ENCODE measurements at regions not wholly inside any gene's neighbourhood (a gene's known extent, or its start where the extent isn't known, plus 50 kb on each side); places are given as distances from the start of the nearest gene placed in this dataset.
"Not testable (repeated sequence)": the region's sequence is repeated elsewhere in the genome, so short reads cannot be mapped to it uniquely, and the experiment has no call there.

DNA sequence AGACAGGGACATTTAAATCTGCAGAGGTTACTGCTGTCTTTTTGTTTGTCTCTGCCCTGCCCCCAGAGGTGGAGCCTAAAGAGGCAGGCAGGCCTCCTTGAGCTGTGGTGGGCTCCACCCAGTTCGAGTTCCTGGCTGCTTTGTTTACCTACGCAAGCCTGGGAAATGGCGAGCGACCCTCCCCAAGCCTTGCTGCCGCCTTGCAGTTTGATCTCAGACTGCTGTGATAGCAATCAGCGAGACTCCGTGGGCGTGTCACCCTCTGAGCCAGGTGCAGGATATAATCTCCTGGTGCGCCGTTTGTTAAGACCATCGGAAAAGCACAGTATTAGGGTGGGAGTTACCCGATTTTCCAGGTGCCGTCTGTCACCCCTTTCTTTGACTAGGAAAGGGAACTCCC, 93.3 kb downstream of the ANKRD30BL start:
- not testable (repeated sequence) for TF ChIP-seq EZH2 (IDR thresholded peaks at IDR 0.05; ENCODE audit: borderline replicate concordance, insufficient read depth, low read depth, low read length, poor library complexity, severe bottlenecking)
- TF ChIP-seq, protein P1, sequence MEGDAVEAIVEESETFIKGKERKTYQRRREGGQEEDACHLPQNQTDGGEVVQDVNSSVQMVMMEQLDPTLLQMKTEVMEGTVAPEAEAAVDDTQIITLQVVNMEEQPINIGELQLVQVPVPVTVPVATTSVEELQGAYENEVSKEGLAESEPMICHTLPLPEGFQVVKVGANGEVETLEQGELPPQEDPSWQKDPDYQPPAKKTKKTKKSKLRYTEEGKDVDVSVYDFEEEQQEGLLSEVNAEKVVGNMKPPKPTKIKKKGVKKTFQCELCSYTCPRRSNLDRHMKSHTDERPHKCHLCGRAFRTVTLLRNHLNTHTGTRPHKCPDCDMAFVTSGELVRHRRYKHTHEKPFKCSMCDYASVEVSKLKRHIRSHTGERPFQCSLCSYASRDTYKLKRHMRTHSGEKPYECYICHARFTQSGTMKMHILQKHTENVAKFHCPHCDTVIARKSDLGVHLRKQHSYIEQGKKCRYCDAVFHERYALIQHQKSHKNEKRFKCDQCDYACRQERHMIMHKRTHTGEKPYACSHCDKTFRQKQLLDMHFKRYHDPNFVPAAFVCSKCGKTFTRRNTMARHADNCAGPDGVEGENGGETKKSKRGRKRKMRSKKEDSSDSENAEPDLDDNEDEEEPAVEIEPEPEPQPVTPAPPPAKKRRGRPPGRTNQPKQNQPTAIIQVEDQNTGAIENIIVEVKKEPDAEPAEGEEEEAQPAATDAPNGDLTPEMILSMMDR (IDR thresholded peaks at IDR 0.05): not testable (repeated sequence)
